ENCODE measurements at regions not wholly inside any gene's neighbourhood (a gene's known extent, or its start where the extent isn't known, plus 50 kb on each side); places are given as distances from the start of the nearest gene placed in this dataset.

GRCh38 chr11:115900111-115900510, 395.9 kb upstream of the CADM1 start:
- no peaks in the 10 kb centered on the region for H3K36me3 Mint-ChIP-seq
- H3K27ac Mint-ChIP-seq = no peak overlapping the region
- H3K9me3 Mint-ChIP-seq = no peaks in the 10 kb centered on the region
- H3K4me1 Mint-ChIP-seq = no peaks in the 10 kb centered on the region
- no peak for ATAC-seq
- H3K27me3 Mint-ChIP-seq = no peaks in the 10 kb centered on the region
- H3K4me3 Mint-ChIP-seq = no peak overlapping the region

GRCh38 chr11:115897707-115898106, 393.5 kb upstream of the CADM1 start:
- Mint-ChIP-seq H3K4me1 (no peaks in the 10 kb centered on the region), H3K9me3 (no peaks in the 10 kb centered on the region), H3K4me3 (no peak overlapping the region), H3K27ac (no peak overlapping the region), H3K36me3 (no peaks in the 10 kb centered on the region), H3K27me3 (no peaks in the 10 kb centered on the region)
- no peak for ATAC-seq

- no peak overlapping the region for H3K4me3 Mint-ChIP-seq
- no peaks in the 10 kb centered on the region for H3K36me3 Mint-ChIP-seq
- H3K27me3 Mint-ChIP-seq = no peaks in the 10 kb centered on the region
- H3K9me3 Mint-ChIP-seq = no peaks in the 10 kb centered on the region
- no peak for ATAC-seq
- no peak overlapping the region for H3K27ac Mint-ChIP-seq
- H3K4me1 Mint-ChIP-seq = no peaks in the 10 kb centered on the region
Measured at GRCh38 chr11:115896084-115896483, 391.9 kb upstream of the CADM1 start.

- Mint-ChIP-seq H3K4me3 (no peak overlapping the region), H3K27me3 (no peaks in the 10 kb centered on the region), H3K9me3 (peaks cover 3% of the 10 kb centered on the region), H3K27ac (no peak overlapping the region), H3K36me3 (no peaks in the 10 kb centered on the region), H3K4me1 (no peaks in the 10 kb centered on the region)
- ATAC-seq = no peak
Measured at GRCh38 chr11:115895594-115895993, 391.4 kb upstream of the CADM1 start.

GRCh38 chr11:115894176-115894575, 390.0 kb upstream of the CADM1 start:
- H3K27me3 Mint-ChIP-seq = peaks cover 3% of the 10 kb centered on the region
- ATAC-seq = no peak
- H3K9me3 Mint-ChIP-seq = peaks cover 4% of the 10 kb centered on the region
- H3K4me3 Mint-ChIP-seq = no peak overlapping the region
- H3K27ac Mint-ChIP-seq = no peak overlapping the region
- no peaks in the 10 kb centered on the region for H3K4me1 Mint-ChIP-seq
- no peaks in the 10 kb centered on the region for H3K36me3 Mint-ChIP-seq

GRCh38 chr11:115893461-115894099, 389.4 kb upstream of the CADM1 start:
- Mint-ChIP-seq H3K36me3 (no peaks in the 10 kb centered on the region), H3K27ac (no peak overlapping the region), H3K4me3 (no peak overlapping the region), H3K9me3 (peaks cover 4% of the 10 kb centered on the region), H3K4me1 (no peaks in the 10 kb centered on the region), H3K27me3 (peaks cover 9% of the 10 kb centered on the region)
- ATAC-seq = no peak

GRCh38 chr11:115892016-115892415, 387.8 kb upstream of the CADM1 start:
- no peak for ATAC-seq
- no peak overlapping the region for H3K27ac Mint-ChIP-seq
- H3K4me3 Mint-ChIP-seq = no peak overlapping the region
- H3K9me3 Mint-ChIP-seq = peaks cover 4% of the 10 kb centered on the region
- peaks cover 16% of the 10 kb centered on the region for H3K27me3 Mint-ChIP-seq
- no peaks in the 10 kb centered on the region for H3K36me3 Mint-ChIP-seq
- no peaks in the 10 kb centered on the region for H3K4me1 Mint-ChIP-seq

GRCh38 chr11:115891581-115891980, 387.4 kb upstream of the CADM1 start:
- no peak overlapping the region for H3K4me3 Mint-ChIP-seq
- H3K36me3 Mint-ChIP-seq = no peaks in the 10 kb centered on the region
- no peak overlapping the region for H3K27ac Mint-ChIP-seq
- H3K27me3 Mint-ChIP-seq = peaks cover 16% of the 10 kb centered on the region
- H3K9me3 Mint-ChIP-seq = peaks cover 4% of the 10 kb centered on the region
- no peak for ATAC-seq
- H3K4me1 Mint-ChIP-seq = no peaks in the 10 kb centered on the region

GRCh38 chr11:115890500-115890899, 386.3 kb upstream of the CADM1 start:
- no peaks in the 10 kb centered on the region for H3K36me3 Mint-ChIP-seq
- H3K4me1 Mint-ChIP-seq = no peaks in the 10 kb centered on the region
- peaks cover 4% of the 10 kb centered on the region for H3K9me3 Mint-ChIP-seq
- H3K27me3 Mint-ChIP-seq = peaks cover 16% of the 10 kb centered on the region
- ATAC-seq = no peak
- no peak overlapping the region for H3K4me3 Mint-ChIP-seq
- no peak overlapping the region for H3K27ac Mint-ChIP-seq

GRCh38 chr11:115889712-115890111, 385.5 kb upstream of the CADM1 start:
- no peaks in the 10 kb centered on the region for H3K36me3 Mint-ChIP-seq
- H3K27me3 Mint-ChIP-seq = peaks cover 16% of the 10 kb centered on the region
- H3K4me1 Mint-ChIP-seq = no peaks in the 10 kb centered on the region
- no peak for ATAC-seq
- peaks cover 4% of the 10 kb centered on the region for H3K9me3 Mint-ChIP-seq
- H3K4me3 Mint-ChIP-seq = no peak overlapping the region
- no peak overlapping the region for H3K27ac Mint-ChIP-seq

GRCh38 chr11:115887727-115888126, 383.5 kb upstream of the CADM1 start:
- H3K9me3 Mint-ChIP-seq = peaks cover 6% of the 10 kb centered on the region
- no peaks in the 10 kb centered on the region for H3K4me1 Mint-ChIP-seq
- H3K36me3 Mint-ChIP-seq = no peaks in the 10 kb centered on the region
- no peak overlapping the region for H3K4me3 Mint-ChIP-seq
- peaks cover 24% of the 10 kb centered on the region for H3K27me3 Mint-ChIP-seq
- H3K27ac Mint-ChIP-seq = no peak overlapping the region
- ATAC-seq = no peak

- no peak for ATAC-seq
- Mint-ChIP-seq H3K27ac (no peak overlapping the region), H3K4me1 (no peaks in the 10 kb centered on the region), H3K9me3 (peaks cover 6% of the 10 kb centered on the region), H3K27me3 (peaks cover 24% of the 10 kb centered on the region), H3K4me3 (no peak overlapping the region), H3K36me3 (no peaks in the 10 kb centered on the region)
Measured at GRCh38 chr11:115887316-115887715, 383.1 kb upstream of the CADM1 start.

GRCh38 chr11:115886422-115886733, 382.2 kb upstream of the CADM1 start:
- Mint-ChIP-seq H3K4me1 (no peaks in the 10 kb centered on the region), H3K27me3 (peaks cover 24% of the 10 kb centered on the region), H3K4me3 (no peak overlapping the region), H3K9me3 (peaks cover 11% of the 10 kb centered on the region), H3K36me3 (no peaks in the 10 kb centered on the region), H3K27ac (no peak overlapping the region)
- no peak for ATAC-seq

- Mint-ChIP-seq H3K36me3 (no peaks in the 10 kb centered on the region), H3K4me3 (no peak overlapping the region), H3K4me1 (no peaks in the 10 kb centered on the region), H3K9me3 (peaks cover 15% of the 10 kb centered on the region), H3K27ac (no peak overlapping the region), H3K27me3 (peaks cover 24% of the 10 kb centered on the region)
- no peak for ATAC-seq
Measured at GRCh38 chr11:115885535-115886421, 381.6 kb upstream of the CADM1 start.

- H3K27me3 Mint-ChIP-seq = peaks cover 24% of the 10 kb centered on the region
- H3K27ac Mint-ChIP-seq = no peak overlapping the region
- ATAC-seq = no peak
- no peak overlapping the region for H3K4me3 Mint-ChIP-seq
- no peaks in the 10 kb centered on the region for H3K36me3 Mint-ChIP-seq
- peaks cover 18% of the 10 kb centered on the region for H3K9me3 Mint-ChIP-seq
- H3K4me1 Mint-ChIP-seq = no peaks in the 10 kb centered on the region
Measured at GRCh38 chr11:115884800-115885534, 380.8 kb upstream of the CADM1 start.
